NCI-H524 treated with DMSO at 0.1 percent for 48 hours (cell line): ENCODE measurements at regions not wholly inside any gene's neighbourhood (a gene's known extent, or its start where the extent isn't known, plus 50 kb on each side); places are given as distances from the start of the nearest gene placed in this dataset.

Source experiments
- DNase-seq: peaks from one replicate; lab custom pipeline; 2025; lab: John Stamatoyannopoulos, UW

DNA sequence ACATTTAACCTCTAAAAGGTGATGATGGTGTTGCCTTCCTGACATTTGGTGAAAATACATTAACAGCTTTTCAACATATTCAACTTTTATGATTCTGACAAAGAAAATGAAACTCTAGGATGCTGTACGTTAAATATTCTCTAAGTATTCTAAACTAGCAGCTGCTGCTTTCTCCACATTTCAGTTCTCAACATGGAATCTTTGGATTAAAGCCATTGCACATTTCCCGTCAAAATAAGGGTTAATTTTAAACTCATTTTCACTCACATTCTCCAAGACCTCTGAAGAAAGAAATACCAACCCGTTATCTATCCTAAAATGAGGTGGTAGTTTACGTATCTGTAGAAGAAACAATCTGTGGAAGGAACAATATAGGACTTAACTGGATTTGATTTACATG is 655.7 kb upstream of the ARPP21 start:
- DNase-seq = no peak

DNA sequence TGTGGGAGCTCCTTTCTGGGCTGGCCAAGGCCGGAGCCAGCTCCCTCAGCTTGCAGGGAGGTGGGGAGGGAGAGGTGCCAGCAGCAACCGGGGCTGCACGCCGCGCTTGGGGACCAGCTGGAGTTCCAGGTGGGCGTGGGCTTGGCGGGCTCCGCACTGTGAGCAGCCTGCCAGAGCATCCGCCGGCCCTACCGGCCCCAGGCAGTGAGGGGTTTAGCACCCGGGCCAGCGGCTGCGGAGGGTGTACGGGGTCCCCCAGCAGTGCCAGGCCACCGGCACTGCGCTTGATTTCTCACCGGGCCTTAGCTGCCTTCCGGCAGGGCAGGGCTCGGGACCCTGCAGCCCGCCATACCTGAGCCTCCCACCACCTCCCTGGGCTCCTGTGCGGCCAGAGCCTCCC is 651.0 kb upstream of the ARPP21 start:
- no peak for DNase-seq

GRCh38 chr3:34995796-34996430 is 643.4 kb upstream of the ARPP21 start:
- DNase-seq = no peak

DNA sequence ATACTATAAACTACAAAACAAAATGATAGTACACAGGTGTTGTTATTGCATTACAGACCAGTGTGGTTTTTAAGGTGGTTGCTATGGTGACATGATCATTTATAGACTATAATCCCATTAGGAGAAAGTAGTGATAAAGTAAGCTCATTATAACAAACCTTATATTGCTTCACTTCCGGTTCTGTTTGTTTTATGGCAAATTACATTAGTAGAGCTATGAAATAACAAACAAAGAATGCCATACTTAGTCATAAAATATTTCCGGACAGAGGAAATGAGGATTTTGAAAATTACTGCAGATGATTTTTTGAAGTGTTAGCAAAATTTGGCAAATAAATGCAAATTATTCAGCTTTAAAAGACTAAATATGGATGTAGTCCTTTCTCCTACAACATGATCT is 640.4 kb upstream of the ARPP21 start:
- DNase-seq = peak; percentile 6

DNA sequence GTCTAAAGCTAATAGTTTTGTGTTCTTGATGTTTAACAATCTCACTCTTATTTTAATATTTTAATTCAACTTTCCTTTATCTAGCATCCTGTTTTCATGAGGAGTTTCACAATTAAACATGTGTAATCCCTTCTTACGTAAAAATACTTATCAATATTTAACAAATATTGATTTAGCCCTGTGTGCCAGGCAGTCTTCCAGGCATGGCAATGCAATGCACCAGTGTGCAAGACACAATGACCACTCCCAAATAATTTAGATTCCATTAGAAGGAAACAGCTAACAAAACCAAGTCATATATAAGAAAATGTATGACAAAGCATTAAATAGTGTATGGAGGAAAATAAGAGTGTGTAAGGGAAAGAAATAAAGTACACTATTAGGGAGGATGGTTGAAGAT is 627.1 kb upstream of the ARPP21 start:
- no peak for DNase-seq

GRCh38 chr3:35028157-35028556 is 611.2 kb upstream of the ARPP21 start:
- DNase-seq = no peak

- no peak for DNase-seq
Observed at GRCh38 chr3:35042210-35042991, 596.9 kb upstream of the ARPP21 start.

- no peak for DNase-seq
Observed at GRCh38 chr3:35043040-35043439, 596.3 kb upstream of the ARPP21 start.

DNA sequence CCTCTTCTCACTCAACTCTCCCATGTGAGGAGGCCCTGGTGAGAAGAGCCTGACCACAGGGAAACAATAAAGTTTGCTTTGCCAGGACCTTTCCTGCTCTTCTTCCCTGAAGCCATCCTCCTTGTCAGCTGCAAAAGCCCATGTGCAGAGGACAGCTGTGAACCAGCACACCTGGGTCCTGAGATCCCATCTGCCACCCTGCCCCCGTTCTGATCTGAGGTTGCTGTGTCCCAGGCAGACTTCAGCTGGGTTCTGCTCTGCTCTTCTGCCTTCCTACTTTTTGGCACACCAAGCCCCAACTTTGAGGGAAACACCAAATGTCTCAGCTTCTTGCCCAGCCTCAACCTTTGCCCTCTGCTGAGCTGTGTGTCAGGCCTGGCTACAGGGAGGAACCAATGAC is 595.1 kb upstream of the ARPP21 start:
- no peak for DNase-seq

DNA sequence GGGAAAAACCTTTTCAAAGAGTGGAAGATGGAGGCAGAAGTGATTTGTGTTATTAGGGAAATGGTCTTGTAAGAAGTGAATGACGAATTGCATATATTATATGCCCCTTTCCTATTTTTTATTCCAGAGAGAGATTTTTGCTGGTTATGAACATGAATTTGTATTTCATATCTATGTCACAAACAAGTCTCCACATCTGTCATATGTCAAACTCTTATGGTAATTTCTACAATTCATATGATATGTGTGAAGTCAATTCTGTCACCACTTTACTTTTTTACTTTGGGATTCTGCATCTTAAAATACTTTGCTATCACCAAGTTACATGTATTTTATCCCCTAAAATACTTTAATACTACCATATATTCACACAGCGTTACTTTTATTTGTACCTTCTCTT is 594.2 kb upstream of the ARPP21 start:
- no peak for DNase-seq

DNA sequence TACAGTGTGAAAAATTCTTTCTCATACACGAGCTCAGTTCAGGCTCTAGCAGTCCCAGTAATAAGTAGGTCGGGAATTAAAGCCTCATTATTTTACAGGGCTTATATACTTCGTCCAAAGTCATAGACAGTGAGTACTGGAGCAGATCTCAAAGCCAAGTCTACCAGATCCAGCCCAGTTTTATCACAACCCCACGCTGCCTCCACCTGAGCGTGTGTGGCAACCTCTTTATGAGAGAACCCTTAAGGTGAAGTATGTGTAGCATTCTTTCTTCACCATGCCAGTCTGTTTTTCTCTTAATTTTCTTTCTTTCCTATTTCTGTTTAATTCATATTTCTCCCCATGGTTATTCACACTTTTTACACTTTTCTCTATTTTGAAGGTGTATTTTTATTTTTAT is 574.6 kb upstream of the ARPP21 start:
- DNase-seq = no peak

GRCh38 chr3:35065891-35066290 is 573.4 kb upstream of the ARPP21 start:
- no peak for DNase-seq

- DNase-seq = no peak
Observed at GRCh38 chr3:35067750-35068149, 571.6 kb upstream of the ARPP21 start.

GRCh38 chr3:35070088-35070487 is 569.2 kb upstream of the ARPP21 start:
- DNase-seq = no peak

- DNase-seq = no peak
Observed at GRCh38 chr3:35071772-35072171, 567.6 kb upstream of the ARPP21 start.

DNA sequence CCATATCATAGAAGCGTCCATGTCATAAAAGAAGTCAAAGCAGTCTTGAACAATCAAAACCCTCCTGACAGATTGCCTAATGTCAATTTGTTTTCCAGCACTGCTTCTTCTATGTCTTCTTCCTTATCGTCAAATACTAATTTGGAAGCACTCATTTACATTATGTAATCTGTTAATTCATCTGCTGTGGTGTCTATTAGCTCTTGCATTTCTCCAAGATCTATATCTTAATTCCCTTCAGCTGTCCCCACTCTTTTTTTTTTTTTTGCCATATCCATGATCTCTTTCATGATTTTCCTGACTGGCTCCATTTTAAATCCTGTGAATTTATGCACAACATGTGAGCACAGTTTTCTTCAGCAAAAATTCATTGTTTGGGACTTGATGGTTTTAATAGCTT is 560.5 kb upstream of the ARPP21 start:
- DNase-seq = no peak

GRCh38 chr3:35079403-35079802 is 559.9 kb upstream of the ARPP21 start:
- no peak for DNase-seq

- DNase-seq = no peak
Observed at GRCh38 chr3:35081899-35082298, 557.4 kb upstream of the ARPP21 start.

DNA sequence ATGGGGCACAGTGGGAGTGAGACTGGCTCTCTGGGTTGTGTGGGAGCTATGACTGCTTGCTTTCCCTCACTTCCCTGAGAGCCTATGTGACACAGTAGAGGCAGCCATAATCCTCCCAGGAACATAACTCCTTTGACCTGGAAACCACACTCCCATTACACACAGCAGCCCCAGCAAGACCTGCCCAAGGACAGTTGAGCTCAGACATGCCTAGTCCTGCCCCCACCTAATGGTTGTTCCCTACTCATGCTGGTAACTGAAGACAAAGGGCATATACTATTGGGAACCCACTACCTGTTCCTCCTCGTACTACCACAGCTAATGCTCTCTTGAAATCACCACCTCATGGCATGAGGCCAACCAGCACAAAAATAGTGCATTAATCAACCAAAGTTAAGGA is 550.4 kb upstream of the ARPP21 start:
- no peak for DNase-seq

DNA sequence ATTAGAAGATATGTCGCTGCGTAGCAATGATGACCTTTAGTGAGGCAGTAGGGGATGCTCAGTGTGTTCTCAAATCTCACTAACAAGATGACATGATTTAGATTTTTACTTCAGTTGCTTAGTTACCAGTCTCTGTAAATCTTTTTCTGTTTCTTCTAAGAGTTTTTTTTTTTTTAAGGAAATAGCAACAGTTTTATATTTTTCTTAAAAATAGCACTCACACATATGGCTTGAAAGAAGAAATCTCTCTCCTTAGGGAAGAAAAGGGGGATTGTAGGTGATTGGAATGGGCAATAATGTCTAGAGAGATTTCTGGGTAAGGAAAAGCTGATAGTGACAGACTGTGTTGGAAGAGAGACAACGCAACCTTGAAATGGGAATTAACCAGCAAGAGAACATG is 524.6 kb upstream of the ARPP21 start:
- no peak for DNase-seq

DNA sequence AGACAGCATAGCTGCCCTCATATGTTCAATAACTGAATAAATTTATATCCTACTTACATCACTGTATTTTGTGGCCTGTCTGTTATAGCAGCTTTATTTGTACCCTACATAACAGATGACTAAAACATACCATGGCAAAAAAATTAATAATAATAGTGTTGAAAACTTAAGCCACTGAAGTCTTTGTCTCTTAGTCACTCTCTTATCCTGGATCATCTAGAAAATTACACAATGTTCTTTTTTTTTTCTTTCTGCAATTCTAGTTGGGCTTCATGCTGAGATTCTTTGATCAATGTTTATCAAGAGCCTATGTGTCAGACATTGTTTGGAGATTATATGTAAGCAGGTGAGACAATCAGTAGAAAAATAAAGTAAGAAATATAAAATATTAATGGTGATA is 519.3 kb upstream of the ARPP21 start:
- DNase-seq = no peak

- DNase-seq = no peak
Observed at GRCh38 chr3:35137612-35138011, 501.7 kb upstream of the ARPP21 start.

DNA sequence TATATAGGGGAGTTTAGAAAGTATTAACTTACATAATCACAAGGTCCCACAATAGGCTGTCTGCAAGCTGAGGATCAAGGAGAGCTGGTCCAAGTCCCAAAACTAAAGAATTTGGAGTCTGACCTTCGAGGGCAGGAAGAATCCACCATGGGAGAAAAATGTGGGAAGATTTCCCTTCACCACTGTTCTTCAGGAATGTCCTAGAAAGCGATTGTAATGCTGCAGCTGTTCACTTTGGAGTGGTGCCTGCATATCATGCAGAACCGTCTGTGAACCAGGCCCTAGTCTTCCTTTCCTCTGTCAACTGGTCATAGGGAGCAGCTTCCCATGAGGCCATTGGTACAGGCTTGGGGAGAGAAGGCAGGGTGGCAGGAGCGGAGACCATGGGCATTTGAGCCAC is 497.9 kb upstream of the ARPP21 start:
- no peak for DNase-seq

- no peak for DNase-seq
Observed at GRCh38 chr3:35144011-35144410, 495.3 kb upstream of the ARPP21 start.
